GM12872 (cell line): ENCODE measurements at regions not wholly inside any gene's neighbourhood (a gene's known extent, or its start where the extent isn't known, plus 50 kb on each side); places are given as distances from the start of the nearest gene placed in this dataset.

Experiments used
- TF ChIP-seq, protein P1 (sequence below): IDR thresholded peaks from 3 replicates; pipeline ENCODE4 v1.5.1; 2011; ENCODE audit warnings: low read depth, mild to moderate bottlenecking, low read length, moderate library complexity; ENCODE audit not compliant: insufficient read depth

DNA sequence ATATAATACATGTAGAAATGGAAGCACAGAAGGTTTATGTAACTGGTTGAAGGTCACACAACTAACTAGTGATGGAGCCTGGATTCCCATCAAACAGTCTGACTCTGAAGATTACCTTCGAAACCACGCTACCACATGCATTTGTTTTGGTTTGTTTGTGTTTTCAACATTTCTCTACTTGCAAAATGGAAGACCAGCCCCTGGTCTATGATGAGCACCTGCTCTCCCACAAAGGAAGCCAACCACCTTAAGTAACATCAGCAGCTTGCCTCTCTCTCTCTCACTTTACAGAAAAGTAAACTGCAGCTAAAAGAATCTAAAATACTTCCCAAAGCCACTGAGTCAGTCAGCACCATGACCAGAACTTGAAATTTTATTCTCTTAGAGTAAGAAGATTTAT is 186.9 kb upstream of the TMPO start:
- TF ChIP-seq, protein P1, sequence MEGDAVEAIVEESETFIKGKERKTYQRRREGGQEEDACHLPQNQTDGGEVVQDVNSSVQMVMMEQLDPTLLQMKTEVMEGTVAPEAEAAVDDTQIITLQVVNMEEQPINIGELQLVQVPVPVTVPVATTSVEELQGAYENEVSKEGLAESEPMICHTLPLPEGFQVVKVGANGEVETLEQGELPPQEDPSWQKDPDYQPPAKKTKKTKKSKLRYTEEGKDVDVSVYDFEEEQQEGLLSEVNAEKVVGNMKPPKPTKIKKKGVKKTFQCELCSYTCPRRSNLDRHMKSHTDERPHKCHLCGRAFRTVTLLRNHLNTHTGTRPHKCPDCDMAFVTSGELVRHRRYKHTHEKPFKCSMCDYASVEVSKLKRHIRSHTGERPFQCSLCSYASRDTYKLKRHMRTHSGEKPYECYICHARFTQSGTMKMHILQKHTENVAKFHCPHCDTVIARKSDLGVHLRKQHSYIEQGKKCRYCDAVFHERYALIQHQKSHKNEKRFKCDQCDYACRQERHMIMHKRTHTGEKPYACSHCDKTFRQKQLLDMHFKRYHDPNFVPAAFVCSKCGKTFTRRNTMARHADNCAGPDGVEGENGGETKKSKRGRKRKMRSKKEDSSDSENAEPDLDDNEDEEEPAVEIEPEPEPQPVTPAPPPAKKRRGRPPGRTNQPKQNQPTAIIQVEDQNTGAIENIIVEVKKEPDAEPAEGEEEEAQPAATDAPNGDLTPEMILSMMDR = no peak

DNA sequence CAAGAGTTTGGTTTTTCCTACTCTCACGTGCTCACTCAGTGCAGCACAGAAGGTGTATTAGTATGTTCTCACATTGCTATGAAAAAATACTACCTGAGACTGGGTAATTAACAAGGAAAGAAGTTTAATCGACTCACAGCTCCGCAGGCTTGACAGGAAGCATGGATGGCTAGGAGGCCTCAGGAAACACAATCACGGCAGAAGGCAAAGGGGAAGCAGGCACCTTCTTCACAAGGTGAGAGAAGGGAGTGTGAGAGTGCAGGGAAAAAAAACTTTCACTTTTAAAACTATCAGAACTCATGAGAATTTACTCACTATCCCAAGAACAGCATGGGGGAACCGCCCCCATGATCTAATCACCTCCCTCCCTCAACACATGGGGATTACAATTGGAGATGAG is 185.8 kb upstream of the TMPO start:
- TF ChIP-seq, protein P1 = no peak

DNA sequence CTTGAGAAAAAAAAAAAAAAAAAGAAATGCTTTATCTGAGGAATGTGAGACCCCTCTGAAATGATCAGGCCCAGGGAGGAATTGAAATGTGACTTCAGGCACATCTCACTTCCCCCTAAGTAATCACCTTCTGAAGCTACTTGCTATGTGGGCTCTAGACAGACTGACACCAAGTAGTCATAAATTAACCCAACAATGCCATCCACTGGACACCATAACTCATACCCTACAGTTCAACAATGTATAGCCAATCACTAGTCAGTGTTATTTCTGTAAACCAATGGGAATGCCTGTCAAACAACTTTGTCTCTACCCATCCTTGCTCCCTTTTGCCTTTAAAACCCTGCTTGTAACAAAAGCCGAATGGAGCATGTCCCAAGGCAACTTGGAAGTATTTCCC is 182.7 kb upstream of the TMPO start:
- TF ChIP-seq, protein P1 = no peak

DNA sequence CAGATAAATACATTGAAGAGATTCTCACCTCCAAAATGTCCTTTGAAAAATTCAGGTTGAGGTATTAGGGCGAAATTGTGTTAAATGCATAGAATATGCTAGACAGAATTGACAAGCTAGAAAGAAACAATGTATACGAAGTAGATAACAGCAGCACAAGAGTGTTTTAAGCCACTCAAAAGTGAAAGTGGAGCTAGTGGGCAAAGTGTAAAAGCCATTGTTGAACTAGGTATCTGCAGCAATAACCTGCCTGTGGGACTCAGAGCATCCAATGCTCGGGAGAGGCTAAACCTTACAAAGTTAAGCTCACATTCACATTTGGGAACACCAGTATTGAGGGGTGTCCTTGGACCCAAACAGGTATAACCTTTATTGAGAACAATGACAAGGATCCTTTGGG is 180.6 kb upstream of the TMPO start:
- TF ChIP-seq, protein P1 = no peak

DNA sequence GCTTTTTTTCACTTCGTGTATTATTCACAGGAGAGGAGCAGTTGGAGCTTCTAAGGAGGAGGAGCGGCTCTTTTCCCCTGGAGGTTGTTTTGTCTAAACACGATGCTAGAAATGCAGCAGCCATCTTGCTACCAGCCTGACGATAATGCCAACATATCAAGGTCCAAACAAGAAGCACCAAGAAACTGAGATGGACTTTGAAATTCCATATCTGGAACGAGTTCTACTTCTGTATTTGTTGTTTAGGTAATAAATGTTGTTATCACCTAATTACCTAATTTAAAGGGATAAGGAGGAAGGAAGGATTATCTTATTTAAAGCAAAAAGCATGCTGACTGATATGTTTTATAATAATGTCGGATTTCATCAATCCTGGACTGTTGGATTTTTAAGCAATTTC is 174.4 kb upstream of the TMPO start:
- TF ChIP-seq, protein P1 = no peak

DNA sequence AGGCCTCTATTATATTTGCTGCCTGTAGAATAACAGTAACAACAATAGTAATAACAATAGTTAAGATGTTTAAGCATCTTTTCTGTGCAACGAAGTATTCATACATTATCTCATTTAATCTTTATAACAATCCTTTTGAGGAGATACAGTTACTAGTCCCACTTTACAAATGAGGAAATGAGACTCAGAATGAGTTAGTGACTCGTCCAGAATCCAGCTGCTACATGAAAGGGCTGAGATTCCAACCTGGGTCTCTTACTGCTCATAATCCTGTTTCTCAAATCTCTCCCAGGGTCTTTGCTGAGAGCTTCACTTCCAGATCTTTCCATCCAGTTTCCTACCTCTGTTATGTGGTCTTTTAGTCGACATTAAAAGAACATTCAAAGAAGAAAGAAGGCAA is 173.7 kb upstream of the TMPO start:
- TF ChIP-seq, protein P1 = no peak

DNA sequence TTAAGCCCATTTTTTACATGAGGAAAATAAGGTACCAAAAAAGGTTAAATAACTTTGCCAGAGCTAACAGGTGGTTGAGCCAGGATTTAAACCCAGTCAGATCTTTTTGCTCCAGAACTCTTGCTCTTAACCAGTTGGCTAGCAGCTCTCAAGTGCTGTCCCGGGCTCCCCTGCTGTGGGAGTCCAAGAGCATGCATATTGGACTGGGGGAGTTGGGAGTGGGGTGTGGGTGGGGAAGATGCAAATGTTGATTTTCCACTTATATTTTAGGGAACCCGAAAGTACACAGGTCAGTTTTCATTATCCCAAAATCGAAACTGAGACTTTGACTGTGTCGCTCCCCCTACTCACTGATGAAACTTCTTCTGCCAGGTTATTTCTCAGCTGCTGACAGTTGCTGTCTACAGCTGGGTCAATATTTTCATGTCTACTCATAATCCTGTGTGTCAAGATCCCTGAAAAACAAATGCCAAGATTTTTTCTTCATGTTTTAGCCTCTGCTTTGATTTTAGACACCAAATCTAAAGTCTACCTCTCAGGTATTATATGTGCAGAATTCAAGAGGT is 172.3 kb upstream of the TMPO start:
- TF ChIP-seq, protein P1 = no peak
